ENCODE measurements at regions not wholly inside any gene's neighbourhood (a gene's known extent, or its start where the extent isn't known, plus 50 kb on each side); places are given as distances from the start of the nearest gene placed in this dataset.
"Not testable (repeated sequence)": the region's sequence is repeated elsewhere in the genome, so short reads cannot be mapped to it uniquely, and the experiment has no call there.

GRCh38 chr13:52306336-52306735, 99.6 kb downstream of the THSD1 start:
- not testable (repeated sequence) for TF ChIP-seq GATA2 (CRISPR knock-in tag; IDR thresholded peaks at IDR 0.05); JUND (IDR thresholded peaks at IDR 0.05); TAF1 (IDR thresholded peaks at IDR 0.05; ENCODE audit: borderline replicate concordance, low read depth, low read length); SMC3 (IDR thresholded peaks at IDR 0.05; ENCODE audit: low read depth, low read length); EZH2phosphoT487 (IDR thresholded peaks at IDR 0.05; ENCODE audit: borderline replicate concordance, low read depth); FOXJ3 (CRISPR knock-in tag; IDR thresholded peaks at IDR 0.05); RFX5 (IDR thresholded peaks at IDR 0.05; ENCODE audit: low read length); TCF12 (IDR thresholded peaks at IDR 0.05); SIN3A (IDR thresholded peaks at IDR 0.05; ENCODE audit: borderline replicate concordance, low read depth, low read length)
- TF ChIP-seq, protein P1, sequence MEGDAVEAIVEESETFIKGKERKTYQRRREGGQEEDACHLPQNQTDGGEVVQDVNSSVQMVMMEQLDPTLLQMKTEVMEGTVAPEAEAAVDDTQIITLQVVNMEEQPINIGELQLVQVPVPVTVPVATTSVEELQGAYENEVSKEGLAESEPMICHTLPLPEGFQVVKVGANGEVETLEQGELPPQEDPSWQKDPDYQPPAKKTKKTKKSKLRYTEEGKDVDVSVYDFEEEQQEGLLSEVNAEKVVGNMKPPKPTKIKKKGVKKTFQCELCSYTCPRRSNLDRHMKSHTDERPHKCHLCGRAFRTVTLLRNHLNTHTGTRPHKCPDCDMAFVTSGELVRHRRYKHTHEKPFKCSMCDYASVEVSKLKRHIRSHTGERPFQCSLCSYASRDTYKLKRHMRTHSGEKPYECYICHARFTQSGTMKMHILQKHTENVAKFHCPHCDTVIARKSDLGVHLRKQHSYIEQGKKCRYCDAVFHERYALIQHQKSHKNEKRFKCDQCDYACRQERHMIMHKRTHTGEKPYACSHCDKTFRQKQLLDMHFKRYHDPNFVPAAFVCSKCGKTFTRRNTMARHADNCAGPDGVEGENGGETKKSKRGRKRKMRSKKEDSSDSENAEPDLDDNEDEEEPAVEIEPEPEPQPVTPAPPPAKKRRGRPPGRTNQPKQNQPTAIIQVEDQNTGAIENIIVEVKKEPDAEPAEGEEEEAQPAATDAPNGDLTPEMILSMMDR (IDR thresholded peaks at IDR 0.05): not testable (repeated sequence)
